Kidney epithelial cell (primary cell): ENCODE measurements at regions not wholly inside any gene's neighbourhood (a gene's known extent, or its start where the extent isn't known, plus 50 kb on each side); places are given as distances from the start of the nearest gene placed in this dataset.

Experiments
- DNase-seq: peaks from one replicate; pipeline ENCODE4 v3.0.0-alpha.2; 2010; ENCODE audit warnings: low read depth
- H3K27me3 ChIP-seq: 2 replicates; pipeline ENCODE4 v1.6.0; 2011; ENCODE audit warnings: low read length; ENCODE audit not compliant: control insufficient read depth, insufficient read depth
- H3K36me3 ChIP-seq: 2 replicates; pipeline ENCODE4 v1.5.1; 2011; ENCODE audit warnings: low read length; ENCODE audit not compliant: control insufficient read depth, insufficient read depth
- H3K4me3 ChIP-seq: 2 replicates; pipeline ENCODE4 v1.5.1; 2011; ENCODE audit warnings: low read depth, mild to moderate bottlenecking, control low read depth, low read length
- CTCF ChIP-seq: IDR thresholded peaks from 2 replicates; pipeline ENCODE4 v1.5.1; 2011; ENCODE audit warnings: mild to moderate bottlenecking, moderate library complexity, low read length, control low read depth, inconsistent platforms; ENCODE audit not compliant: insufficient read depth, poor library complexity, severe bottlenecking

GRCh38 chr9:129343424-129344375, 165.6 kb upstream of the IER5L start:
- no peak overlapping the region for H3K4me3 ChIP-seq
- DNase-seq = no peak

GRCh38 chr9:129342591-129343423, 164.7 kb upstream of the IER5L start:
- H3K4me3 ChIP-seq = no peak overlapping the region
- DNase-seq = no peak
- no peaks in the 10 kb centered on the region for H3K36me3 ChIP-seq
- no peaks in the 10 kb centered on the region for H3K27me3 ChIP-seq
- no peak for TF ChIP-seq CTCF

More at GRCh38 chr9:129343424-129344375, 165.6 kb upstream of the IER5L start:
- no peak for TF ChIP-seq CTCF
- no peaks in the 10 kb centered on the region for H3K36me3 ChIP-seq
- H3K27me3 ChIP-seq = no peaks in the 10 kb centered on the region

- TF ChIP-seq CTCF = no peak
- DNase-seq = no peak
- Histone ChIP-seq H3K36me3 (no peaks in the 10 kb centered on the region), H3K27me3 (no peaks in the 10 kb centered on the region), H3K4me3 (no peak overlapping the region)
Observed at GRCh38 chr9:129341987-129342348, 163.9 kb upstream of the IER5L start.

- TF ChIP-seq CTCF = no peak
- no peaks in the 10 kb centered on the region for H3K36me3 ChIP-seq
- DNase-seq = no peak
- H3K4me3 ChIP-seq = no peak overlapping the region
- H3K27me3 ChIP-seq = no peaks in the 10 kb centered on the region
Observed at GRCh38 chr9:129341171-129341986, 163.3 kb upstream of the IER5L start.

- Histone ChIP-seq H3K36me3 (no peaks in the 10 kb centered on the region), H3K27me3 (no peaks in the 10 kb centered on the region), H3K4me3 (no peak overlapping the region)
- no peak for TF ChIP-seq CTCF
- no peak for DNase-seq
Observed at GRCh38 chr9:129340427-129341170, 162.5 kb upstream of the IER5L start.
